ENCODE measurements at regions not wholly inside any gene's neighbourhood (a gene's known extent, or its start where the extent isn't known, plus 50 kb on each side); places are given as distances from the start of the nearest gene placed in this dataset.

DNA sequence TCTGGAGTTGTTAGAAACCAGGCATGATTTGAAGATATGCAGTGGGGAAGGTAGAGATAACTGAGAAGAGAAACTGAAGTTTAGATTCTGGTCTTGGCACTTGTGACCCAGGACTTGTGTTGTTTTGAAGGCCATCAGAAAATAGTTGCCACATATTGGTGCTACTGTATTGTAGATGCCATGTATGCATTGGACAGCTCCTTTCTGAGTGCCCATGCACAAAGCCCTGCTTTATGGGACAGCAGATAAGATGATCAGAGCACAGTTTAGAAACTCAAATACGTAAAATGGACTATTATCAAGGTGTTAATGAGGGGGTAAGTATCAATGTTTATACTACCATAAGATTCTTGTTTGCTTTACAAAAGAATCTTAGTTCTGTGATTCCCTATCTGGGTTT, 84.9 kb downstream of the KIF4B start:
- TF ChIP-seq, protein P1, sequence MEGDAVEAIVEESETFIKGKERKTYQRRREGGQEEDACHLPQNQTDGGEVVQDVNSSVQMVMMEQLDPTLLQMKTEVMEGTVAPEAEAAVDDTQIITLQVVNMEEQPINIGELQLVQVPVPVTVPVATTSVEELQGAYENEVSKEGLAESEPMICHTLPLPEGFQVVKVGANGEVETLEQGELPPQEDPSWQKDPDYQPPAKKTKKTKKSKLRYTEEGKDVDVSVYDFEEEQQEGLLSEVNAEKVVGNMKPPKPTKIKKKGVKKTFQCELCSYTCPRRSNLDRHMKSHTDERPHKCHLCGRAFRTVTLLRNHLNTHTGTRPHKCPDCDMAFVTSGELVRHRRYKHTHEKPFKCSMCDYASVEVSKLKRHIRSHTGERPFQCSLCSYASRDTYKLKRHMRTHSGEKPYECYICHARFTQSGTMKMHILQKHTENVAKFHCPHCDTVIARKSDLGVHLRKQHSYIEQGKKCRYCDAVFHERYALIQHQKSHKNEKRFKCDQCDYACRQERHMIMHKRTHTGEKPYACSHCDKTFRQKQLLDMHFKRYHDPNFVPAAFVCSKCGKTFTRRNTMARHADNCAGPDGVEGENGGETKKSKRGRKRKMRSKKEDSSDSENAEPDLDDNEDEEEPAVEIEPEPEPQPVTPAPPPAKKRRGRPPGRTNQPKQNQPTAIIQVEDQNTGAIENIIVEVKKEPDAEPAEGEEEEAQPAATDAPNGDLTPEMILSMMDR (IDR thresholded peaks at IDR 0.05; ENCODE audit: insufficient read depth, low read depth, low read length) = no peak
- TF ChIP-seq EZH2 (IDR thresholded peaks at IDR 0.05; ENCODE audit: insufficient read depth, low read length) = no peak

All from astrocyte (in vitro differentiated cells and primary cell).